Dedifferentiated amniotic fluid mesenchymal stem cell (primary cell): ENCODE measurements at regions not wholly inside any gene's neighbourhood (a gene's known extent, or its start where the extent isn't known, plus 50 kb on each side); places are given as distances from the start of the nearest gene placed in this dataset.
"Not testable (repeated sequence)": the region's sequence is repeated elsewhere in the genome, so short reads cannot be mapped to it uniquely, and the experiment has no call there.

Experiments
- DNase-seq: peaks from one replicate; pipeline ENCODE4 v3.0.0-alpha.2; 2016; ENCODE audit errors: extremely low spot score

GRCh38 chr13:79187917-79188690, 218.0 kb downstream of the RBM26 start:
- DNase-seq: no peak

GRCh38 chr13:79185580-79185979, 220.5 kb downstream of the RBM26 start:
- no peak for DNase-seq

GRCh38 chr13:79183231-79183630, 222.8 kb downstream of the RBM26 start:
- no peak for DNase-seq

- DNase-seq: not testable (repeated sequence)
Measured at GRCh38 chr13:79173691-79174090, 232.4 kb downstream of the RBM26 start.

GRCh38 chr13:79172924-79173323, 233.1 kb downstream of the RBM26 start:
- DNase-seq: not testable (repeated sequence)

GRCh38 chr13:79171141-79172061, 234.7 kb downstream of the RBM26 start:
- no peak for DNase-seq

GRCh38 chr13:79160818-79161217, 245.2 kb downstream of the RBM26 start:
- no peak for DNase-seq

- no peak for DNase-seq
Measured at GRCh38 chr13:79155883-79156282, 250.2 kb downstream of the RBM26 start.

GRCh38 chr13:79149210-79149609, 256.8 kb downstream of the RBM26 start:
- DNase-seq: no peak

GRCh38 chr13:79141082-79141481, 265.0 kb downstream of the RBM26 start:
- no peak for DNase-seq

- no peak for DNase-seq
Measured at GRCh38 chr13:79128158-79128557, 277.9 kb downstream of the RBM26 start.

- no peak for DNase-seq
Measured at GRCh38 chr13:79126706-79127105, 279.3 kb downstream of the RBM26 start.

GRCh38 chr13:79124183-79124582, 281.9 kb downstream of the RBM26 start:
- DNase-seq: no peak

- no peak for DNase-seq
Measured at GRCh38 chr13:79121286-79121685, 284.8 kb downstream of the RBM26 start.

- DNase-seq: no peak
Measured at GRCh38 chr13:79119578-79120107, 286.4 kb downstream of the RBM26 start.

GRCh38 chr13:79112016-79112415, 294.0 kb downstream of the RBM26 start:
- DNase-seq: no peak

- DNase-seq: no peak
Measured at GRCh38 chr13:79108914-79109643, 297.0 kb downstream of the RBM26 start.

- no peak for DNase-seq
Measured at GRCh38 chr13:79098596-79098995, 307.5 kb downstream of the RBM26 start.

GRCh38 chr13:79097201-79097600, 308.9 kb downstream of the RBM26 start:
- no peak for DNase-seq

- no peak for DNase-seq
Measured at GRCh38 chr13:79096099-79096498, 310.0 kb downstream of the RBM26 start.

GRCh38 chr13:79090552-79091124, 315.4 kb downstream of the RBM26 start:
- DNase-seq: no peak
